GM19351 (cell line): ENCODE measurements at regions not wholly inside any gene's neighbourhood (a gene's known extent, or its start where the extent isn't known, plus 50 kb on each side); places are given as distances from the start of the nearest gene placed in this dataset.

ENCODE experiments used
- ATAC-seq: cut with Tn5 transposase; IDR thresholded peaks from one replicate; pipeline ENCODE4 v1.9.1; 2021; ENCODE audit warnings: mild to moderate bottlenecking, moderate library complexity; ENCODE audit not compliant: unreplicated experiment

GRCh38 chr9:7546261-7546660, 253.3 kb downstream of the DMAC1 start:
- no peak for ATAC-seq

GRCh38 chr9:7545371-7546165, 254.0 kb downstream of the DMAC1 start:
- no peak for ATAC-seq

GRCh38 chr9:7542693-7543092, 256.9 kb downstream of the DMAC1 start:
- no peak for ATAC-seq

GRCh38 chr9:7542126-7542525, 257.5 kb downstream of the DMAC1 start:
- ATAC-seq = no peak

- peak; percentile 98 for ATAC-seq
Measured at GRCh38 chr9:7536310-7536939, 263.2 kb downstream of the DMAC1 start.

- no peak for ATAC-seq
Measured at GRCh38 chr9:7534211-7534935, 265.2 kb downstream of the DMAC1 start.

- ATAC-seq = no peak
Measured at GRCh38 chr9:7533376-7534090, 266.0 kb downstream of the DMAC1 start.

GRCh38 chr9:7523426-7524043, 276.0 kb downstream of the DMAC1 start:
- no peak for ATAC-seq

GRCh38 chr9:7520396-7520795, 279.2 kb downstream of the DMAC1 start:
- no peak for ATAC-seq

- ATAC-seq = no peak
Measured at GRCh38 chr9:7516376-7516775, 283.2 kb downstream of the DMAC1 start.

- no peak for ATAC-seq
Measured at GRCh38 chr9:7510199-7510598, 289.4 kb downstream of the DMAC1 start.

GRCh38 chr9:7509576-7510145, 289.9 kb downstream of the DMAC1 start:
- no peak for ATAC-seq

GRCh38 chr9:7508516-7508915, 291.1 kb downstream of the DMAC1 start:
- no peak for ATAC-seq

GRCh38 chr9:7507566-7508270, 291.9 kb downstream of the DMAC1 start:
- ATAC-seq = no peak

- ATAC-seq = no peak
Measured at GRCh38 chr9:7507026-7507425, 292.6 kb downstream of the DMAC1 start.

GRCh38 chr9:7500521-7500920, 299.1 kb downstream of the DMAC1 start:
- ATAC-seq = no peak

GRCh38 chr9:7491641-7492040, 307.9 kb downstream of the DMAC1 start:
- ATAC-seq = no peak

- ATAC-seq = no peak
Measured at GRCh38 chr9:7490317-7491108, 309.1 kb downstream of the DMAC1 start.

GRCh38 chr9:7489036-7489435, 310.5 kb downstream of the DMAC1 start:
- ATAC-seq = no peak
